ENCODE measurements at regions not wholly inside any gene's neighbourhood (a gene's known extent, or its start where the extent isn't known, plus 50 kb on each side); places are given as distances from the start of the nearest gene placed in this dataset.
"Not testable (repeated sequence)": the region's sequence is repeated elsewhere in the genome, so short reads cannot be mapped to it uniquely, and the experiment has no call there.

GRCh38 chr12:7557227-7557626, 53.6 kb upstream of the CD163 start:
- H3K27ac ChIP-seq, result no peak overlapping the region
- no peak for TF ChIP-seq CTCF (conservative IDR thresholded peaks at IDR 0.05)

GRCh38 chr12:7555752-7556151, 52.2 kb upstream of the CD163 start:
- no peak overlapping the region for H3K27ac ChIP-seq
- no peak for TF ChIP-seq CTCF (conservative IDR thresholded peaks at IDR 0.05)

GRCh38 chr12:7554831-7555230, 51.3 kb upstream of the CD163 start:
- not testable (repeated sequence) for H3K27ac ChIP-seq
